NB4 (cell line): ENCODE measurements at regions not wholly inside any gene's neighbourhood (a gene's known extent, or its start where the extent isn't known, plus 50 kb on each side); places are given as distances from the start of the nearest gene placed in this dataset.

Source experiments
- DNase-seq: peaks from one replicate; pipeline ENCODE4 v3.0.0; 2010; ENCODE audit warnings: low read depth
- H3K4me3 ChIP-seq: one replicate; pipeline ENCODE4 v1.5.1; 2011; ENCODE audit warnings: mild to moderate bottlenecking, low read depth, low read length, moderate library complexity
- MYC ChIP-seq: IDR thresholded peaks from 2 replicates; pipeline ENCODE4 v1.6.1; 2011; ENCODE audit warnings: low read depth, low read length
- POLR2A ChIP-seq: IDR thresholded peaks from 2 replicates; pipeline ENCODE4 v1.6.1; 2011; ENCODE audit warnings: mild to moderate bottlenecking; ENCODE audit not compliant: insufficient read length; ENCODE audit errors: extremely low read depth
- TF ChIP-seq, protein P1 (sequence below): IDR thresholded peaks from one replicate; pipeline ENCODE4 v1.5.1; 2012; ENCODE audit warnings: low read depth, low read length
- TF ChIP-seq, protein P2 (sequence below): IDR thresholded peaks from 2 replicates; pipeline ENCODE4 v1.6.1; 2011; ENCODE audit warnings: low read depth, low read length

DNA sequence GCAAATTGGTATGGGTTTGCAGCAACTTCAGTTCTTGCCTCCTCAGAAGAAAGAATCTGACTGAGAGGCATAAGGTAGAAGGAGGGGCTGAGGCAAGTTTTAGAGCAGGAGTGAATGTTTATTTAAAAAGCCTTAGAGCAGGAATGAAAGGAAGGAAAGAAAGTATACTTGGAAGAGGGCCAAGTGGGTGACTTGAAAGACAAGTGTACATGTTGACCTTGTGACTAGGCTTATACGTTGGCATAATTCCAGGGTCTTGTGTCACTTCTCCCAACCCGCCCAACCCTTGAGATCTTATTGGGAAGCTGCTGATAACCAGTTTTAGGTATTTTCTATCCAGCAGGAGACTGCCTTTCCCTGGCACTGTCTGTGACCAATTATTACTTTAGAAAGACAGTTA lies 436.9 kb upstream of the ZNF717 start:
- no peak for DNase-seq
- TF ChIP-seq MYC: no peak
- TF ChIP-seq, protein P1, sequence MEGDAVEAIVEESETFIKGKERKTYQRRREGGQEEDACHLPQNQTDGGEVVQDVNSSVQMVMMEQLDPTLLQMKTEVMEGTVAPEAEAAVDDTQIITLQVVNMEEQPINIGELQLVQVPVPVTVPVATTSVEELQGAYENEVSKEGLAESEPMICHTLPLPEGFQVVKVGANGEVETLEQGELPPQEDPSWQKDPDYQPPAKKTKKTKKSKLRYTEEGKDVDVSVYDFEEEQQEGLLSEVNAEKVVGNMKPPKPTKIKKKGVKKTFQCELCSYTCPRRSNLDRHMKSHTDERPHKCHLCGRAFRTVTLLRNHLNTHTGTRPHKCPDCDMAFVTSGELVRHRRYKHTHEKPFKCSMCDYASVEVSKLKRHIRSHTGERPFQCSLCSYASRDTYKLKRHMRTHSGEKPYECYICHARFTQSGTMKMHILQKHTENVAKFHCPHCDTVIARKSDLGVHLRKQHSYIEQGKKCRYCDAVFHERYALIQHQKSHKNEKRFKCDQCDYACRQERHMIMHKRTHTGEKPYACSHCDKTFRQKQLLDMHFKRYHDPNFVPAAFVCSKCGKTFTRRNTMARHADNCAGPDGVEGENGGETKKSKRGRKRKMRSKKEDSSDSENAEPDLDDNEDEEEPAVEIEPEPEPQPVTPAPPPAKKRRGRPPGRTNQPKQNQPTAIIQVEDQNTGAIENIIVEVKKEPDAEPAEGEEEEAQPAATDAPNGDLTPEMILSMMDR: no peak
- TF ChIP-seq POLR2A: no peak
- TF ChIP-seq, protein P2, sequence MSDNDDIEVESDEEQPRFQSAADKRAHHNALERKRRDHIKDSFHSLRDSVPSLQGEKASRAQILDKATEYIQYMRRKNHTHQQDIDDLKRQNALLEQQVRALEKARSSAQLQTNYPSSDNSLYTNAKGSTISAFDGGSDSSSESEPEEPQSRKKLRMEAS: no peak
- H3K4me3 ChIP-seq: no peak overlapping the region

DNA sequence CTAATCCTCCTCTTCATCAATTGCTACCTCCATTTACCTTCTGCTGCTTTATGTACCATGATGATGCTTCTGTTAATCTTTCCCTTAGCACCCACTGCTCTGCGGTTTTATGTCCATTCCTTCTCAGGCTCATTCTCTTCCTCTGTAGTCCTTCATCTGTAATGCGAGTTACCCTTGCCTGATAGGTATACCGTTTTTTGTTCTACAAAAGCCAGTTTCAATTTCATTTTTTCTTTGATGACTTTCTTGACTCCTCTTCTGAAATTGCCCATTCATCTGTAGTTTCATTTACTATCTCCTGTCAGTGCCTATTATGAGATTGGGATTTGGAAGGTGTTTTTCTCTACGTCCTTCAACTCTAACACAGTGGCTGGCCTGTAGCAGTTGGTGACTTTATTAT lies 445.9 kb upstream of the ZNF717 start:
- DNase-seq: no peak
- TF ChIP-seq, protein P1: no peak
- H3K4me3 ChIP-seq: no peak overlapping the region

DNA sequence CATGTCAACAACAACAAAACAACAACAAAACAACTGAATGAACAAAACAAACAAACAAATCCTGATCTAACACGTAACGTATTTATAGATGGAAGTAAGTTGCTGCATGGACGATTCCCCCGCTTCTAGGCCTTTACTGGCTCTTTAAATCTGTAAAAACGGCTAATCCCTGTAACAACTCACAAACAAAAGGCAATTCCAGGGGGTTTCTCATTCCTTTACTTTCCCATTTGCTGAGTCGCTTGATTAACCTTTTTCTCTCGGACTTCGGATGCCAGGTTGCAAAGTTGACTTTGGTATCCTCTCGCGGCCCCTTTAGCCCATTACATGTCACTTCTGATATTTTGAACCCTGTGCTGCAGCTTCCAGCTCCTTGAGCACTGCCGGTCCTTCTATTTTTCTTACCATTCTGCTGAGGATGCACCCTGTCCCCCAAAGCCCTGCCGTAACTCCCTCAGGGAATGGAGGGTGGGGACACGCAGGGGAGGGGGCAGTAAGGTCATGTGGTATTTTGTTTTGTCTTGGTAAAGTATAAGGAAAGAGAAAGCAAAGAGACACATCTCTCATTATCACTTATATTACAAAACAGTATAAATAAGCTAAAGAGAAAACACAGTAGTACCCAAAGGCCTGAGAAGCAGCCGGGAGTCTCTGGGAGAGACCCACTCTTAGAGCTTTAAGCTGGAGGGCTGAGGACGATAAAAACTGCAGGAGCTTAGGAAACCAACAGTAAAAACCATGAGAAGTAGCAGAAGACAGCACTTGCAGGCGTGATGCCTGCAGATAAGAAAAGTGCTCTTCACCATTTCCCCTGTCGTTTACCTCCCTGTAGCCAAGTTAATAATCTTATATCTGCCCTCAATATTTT lies 457.8 kb upstream of the ZNF717 start:
- TF ChIP-seq MYC: no peak
- TF ChIP-seq POLR2A: no peak
- TF ChIP-seq, protein P2: no peak
- TF ChIP-seq, protein P1: no peak
- no peak for DNase-seq
- H3K4me3 ChIP-seq: no peak overlapping the region

DNA sequence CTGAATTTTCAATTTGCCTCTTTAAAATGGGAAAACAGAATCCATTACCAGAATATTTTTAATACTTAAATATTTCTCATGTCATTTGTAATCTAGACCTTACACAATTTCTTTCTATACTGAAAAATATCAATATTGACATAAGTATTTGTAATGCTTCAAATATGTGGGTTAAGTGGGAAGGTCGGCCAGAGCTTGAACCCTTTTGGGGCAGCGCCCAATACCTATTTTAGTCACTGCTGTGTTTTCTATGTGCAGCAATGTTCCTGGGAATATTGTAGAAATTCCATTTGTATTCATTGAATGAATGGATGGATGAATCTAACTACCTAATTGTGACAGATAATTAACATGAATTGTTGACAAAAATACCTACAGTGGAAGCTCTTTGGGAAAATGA lies 459.7 kb upstream of the ZNF717 start:
- H3K4me3 ChIP-seq: no peak overlapping the region
- DNase-seq: no peak
- TF ChIP-seq POLR2A (no peak), MYC (no peak)
- TF ChIP-seq, protein P2: no peak
- TF ChIP-seq, protein P1: no peak

DNA sequence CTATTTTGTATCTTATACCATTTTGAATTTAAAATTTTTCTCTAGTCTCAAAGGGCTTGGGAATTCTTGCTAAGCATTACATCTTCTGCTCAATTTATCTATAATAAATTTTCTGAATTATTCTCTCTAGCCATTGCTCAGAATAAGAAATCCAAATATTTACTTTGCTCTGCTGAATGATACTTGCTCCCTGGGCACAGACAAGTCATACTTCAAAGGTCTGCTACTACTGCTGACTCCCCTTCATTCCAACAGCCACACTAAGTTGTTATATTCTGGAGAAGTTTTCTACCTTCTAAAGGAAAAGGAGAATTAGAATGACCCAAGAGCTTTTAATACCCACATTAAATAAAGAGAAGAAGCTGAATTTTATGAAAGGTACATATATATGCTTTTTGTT lies 460.3 kb upstream of the ZNF717 start:
- TF ChIP-seq MYC: no peak
- TF ChIP-seq, protein P2: no peak
- no peak for TF ChIP-seq POLR2A
- TF ChIP-seq, protein P1: no peak
- H3K4me3 ChIP-seq: no peak overlapping the region
- DNase-seq: no peak
